ENCODE measurements at regions not wholly inside any gene's neighbourhood (a gene's known extent, or its start where the extent isn't known, plus 50 kb on each side); places are given as distances from the start of the nearest gene placed in this dataset.

DNA sequence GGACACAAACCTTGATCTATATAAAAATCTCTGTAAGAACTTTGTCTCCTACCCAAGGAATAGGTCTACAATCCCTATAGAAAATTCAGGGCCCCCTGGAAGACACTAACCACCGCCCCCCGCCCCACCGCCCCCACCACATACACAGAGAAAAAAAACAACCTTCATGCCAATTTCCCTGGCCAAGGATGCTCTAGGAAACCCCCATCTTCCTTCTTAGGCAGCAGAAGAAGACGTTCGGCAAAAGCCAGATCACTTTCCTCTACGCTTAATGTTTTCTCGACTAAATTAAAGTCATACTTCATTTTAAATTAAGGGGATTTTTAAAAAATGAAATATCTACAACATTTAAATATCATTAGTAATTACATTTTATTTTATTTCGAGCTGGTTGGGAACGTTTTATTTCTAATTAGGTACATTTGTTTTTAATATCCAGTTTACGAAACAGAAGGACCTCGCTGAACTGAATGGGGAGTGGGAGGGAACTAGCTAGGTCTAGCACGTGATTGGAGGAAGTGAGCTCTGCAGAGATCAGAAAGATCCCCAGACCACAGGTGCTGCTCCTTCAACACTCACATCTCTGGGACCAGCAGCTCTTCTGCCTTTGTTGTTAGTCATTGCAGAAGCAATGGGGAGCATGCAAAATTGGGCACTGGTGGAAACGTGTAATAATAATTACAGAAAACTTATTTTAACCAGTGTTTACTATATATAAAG lies 472.3 kb downstream of the MN1 start:
- H3K27me3 ChIP-seq: peaks cover 36% of the 10 kb centered on the region
- H3K4me3 ChIP-seq (ENCODE audit: low read depth in 1 of 2, low read length in 1 of 2): no peak overlapping the region
- TF ChIP-seq, protein P1, sequence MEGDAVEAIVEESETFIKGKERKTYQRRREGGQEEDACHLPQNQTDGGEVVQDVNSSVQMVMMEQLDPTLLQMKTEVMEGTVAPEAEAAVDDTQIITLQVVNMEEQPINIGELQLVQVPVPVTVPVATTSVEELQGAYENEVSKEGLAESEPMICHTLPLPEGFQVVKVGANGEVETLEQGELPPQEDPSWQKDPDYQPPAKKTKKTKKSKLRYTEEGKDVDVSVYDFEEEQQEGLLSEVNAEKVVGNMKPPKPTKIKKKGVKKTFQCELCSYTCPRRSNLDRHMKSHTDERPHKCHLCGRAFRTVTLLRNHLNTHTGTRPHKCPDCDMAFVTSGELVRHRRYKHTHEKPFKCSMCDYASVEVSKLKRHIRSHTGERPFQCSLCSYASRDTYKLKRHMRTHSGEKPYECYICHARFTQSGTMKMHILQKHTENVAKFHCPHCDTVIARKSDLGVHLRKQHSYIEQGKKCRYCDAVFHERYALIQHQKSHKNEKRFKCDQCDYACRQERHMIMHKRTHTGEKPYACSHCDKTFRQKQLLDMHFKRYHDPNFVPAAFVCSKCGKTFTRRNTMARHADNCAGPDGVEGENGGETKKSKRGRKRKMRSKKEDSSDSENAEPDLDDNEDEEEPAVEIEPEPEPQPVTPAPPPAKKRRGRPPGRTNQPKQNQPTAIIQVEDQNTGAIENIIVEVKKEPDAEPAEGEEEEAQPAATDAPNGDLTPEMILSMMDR (IDR thresholded peaks at IDR 0.05): no peak
- H3K36me3 ChIP-seq: no peaks in the 10 kb centered on the region
- no peaks in the 10 kb centered on the region for H3K9me3 ChIP-seq
- no peaks in the 10 kb centered on the region for H3K4me1 ChIP-seq (ENCODE audit: control insufficient read depth in 1 of 2, insufficient read depth in 1 of 2, low read depth in 1 of 2, low read length in 1 of 2)
- no peak overlapping the region for H3K27ac ChIP-seq

DNA sequence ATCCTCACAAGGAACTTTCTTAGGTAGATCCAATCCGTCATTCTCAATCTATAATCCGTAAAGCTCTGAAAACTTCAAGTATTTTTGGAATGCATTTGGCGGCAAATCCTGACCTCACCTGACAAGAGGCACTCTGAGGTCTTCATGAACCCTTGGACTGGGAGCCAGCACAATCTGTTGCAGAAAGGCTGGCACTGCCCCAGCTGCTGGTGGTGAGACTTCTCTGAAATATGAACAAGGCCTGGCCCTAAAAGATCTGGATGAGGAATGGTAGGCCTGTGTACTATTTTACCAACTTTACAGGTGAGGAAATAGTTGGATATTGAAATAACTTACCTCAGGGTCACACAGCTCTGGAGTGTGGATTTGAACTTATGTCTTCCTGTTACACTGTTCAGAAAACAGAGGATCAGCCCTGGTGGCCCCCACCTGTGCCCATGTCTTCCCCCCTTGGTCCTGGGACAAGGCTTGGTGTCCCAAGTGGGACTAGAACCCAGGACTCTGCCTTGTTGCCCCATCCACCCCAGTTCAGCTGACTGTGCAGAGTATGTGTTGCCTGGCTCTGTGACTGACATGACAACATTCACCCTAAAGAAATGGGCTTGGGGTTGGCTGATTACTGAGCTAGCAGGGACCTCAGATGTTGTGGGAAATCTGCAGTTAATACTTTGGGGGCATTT lies 471.4 kb downstream of the MN1 start:
- TF ChIP-seq, protein P1 (IDR thresholded peaks at IDR 0.05): no peak

DNA sequence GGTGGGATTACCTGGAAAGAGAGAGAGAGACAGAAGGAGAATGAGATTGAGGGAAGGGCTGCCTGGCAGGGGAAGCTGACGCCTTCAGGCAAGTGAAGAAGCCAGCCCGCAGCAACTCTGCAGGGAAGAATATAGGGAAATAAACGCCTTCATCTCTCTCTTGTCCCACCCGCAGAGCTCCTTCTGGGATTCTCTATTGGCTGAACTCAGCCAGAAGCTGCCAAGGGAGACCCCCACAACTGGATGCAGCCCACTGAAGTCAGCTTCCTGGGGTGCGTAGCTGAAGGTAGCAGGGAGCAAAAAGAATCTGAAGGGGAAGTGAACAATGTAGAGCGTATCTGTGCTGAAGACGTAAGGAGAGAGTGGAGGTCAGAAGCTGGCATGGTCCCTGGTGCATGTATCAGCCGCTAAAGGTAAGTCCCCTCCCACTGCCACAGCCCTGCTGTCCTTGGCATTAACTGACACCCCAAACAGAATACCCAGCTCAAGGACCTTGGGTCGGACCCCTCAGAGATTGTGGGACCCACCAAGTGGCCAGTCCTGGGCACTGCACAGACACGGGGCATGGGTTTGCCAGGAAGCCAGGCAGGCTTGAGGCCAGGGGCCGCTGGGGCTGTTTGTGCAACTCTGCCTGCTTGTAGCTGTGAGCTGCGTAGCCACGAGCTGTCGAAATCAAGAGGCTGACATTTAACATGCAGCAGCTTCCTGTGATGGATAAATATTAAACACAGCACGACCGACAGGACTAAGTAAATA lies 469.9 kb downstream of the MN1 start:
- TF ChIP-seq, protein P1 (IDR thresholded peaks at IDR 0.05): no peak
- H3K27me3 ChIP-seq: peaks cover 36% of the 10 kb centered on the region
- H3K4me3 ChIP-seq (ENCODE audit: low read depth in 1 of 2, low read length in 1 of 2): no peak overlapping the region
- no peaks in the 10 kb centered on the region for H3K4me1 ChIP-seq (ENCODE audit: control insufficient read depth in 1 of 2, insufficient read depth in 1 of 2, low read depth in 1 of 2, low read length in 1 of 2)
- no peak overlapping the region for H3K27ac ChIP-seq
- H3K36me3 ChIP-seq: no peaks in the 10 kb centered on the region
- H3K9me3 ChIP-seq: no peaks in the 10 kb centered on the region

More for the DNA sequence above, 471.4 kb downstream of the MN1 start:
- Histone ChIP-seq H3K4me3 (ENCODE audit: low read depth in 1 of 2, low read length in 1 of 2) (no peak overlapping the region), H3K36me3 (no peaks in the 10 kb centered on the region), H3K27ac (no peak overlapping the region), H3K27me3 (peaks cover 36% of the 10 kb centered on the region), H3K9me3 (no peaks in the 10 kb centered on the region), H3K4me1 (ENCODE audit: control insufficient read depth in 1 of 2, insufficient read depth in 1 of 2, low read depth in 1 of 2, low read length in 1 of 2) (no peaks in the 10 kb centered on the region)

DNA sequence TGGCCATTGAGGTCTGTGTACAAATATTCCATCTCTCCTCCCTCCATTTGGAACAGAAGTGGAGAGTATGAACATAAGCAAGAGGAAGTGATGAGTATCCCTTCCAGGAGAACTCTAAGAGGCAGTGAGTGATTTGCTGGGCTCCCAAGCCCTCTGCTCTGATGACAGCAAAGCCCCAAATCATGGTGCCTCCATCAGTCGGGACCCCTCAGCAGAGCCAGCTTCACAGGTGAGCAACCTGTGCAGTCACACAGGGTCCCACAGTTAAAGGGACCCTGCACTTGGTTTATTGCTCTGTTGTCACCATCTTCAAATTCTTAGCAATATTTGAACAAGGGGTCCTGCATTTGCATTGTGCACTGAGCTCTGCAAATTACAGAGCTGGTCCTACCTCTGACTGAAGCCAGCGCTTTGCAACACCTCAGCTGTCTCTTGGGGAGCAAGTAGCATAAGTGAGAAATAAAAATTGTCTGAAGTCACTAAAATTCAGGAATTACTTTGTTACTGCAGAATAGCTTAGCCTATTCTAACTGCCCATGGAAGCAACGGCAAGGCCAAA lies 466.4 kb downstream of the MN1 start:
- TF ChIP-seq, protein P1 (IDR thresholded peaks at IDR 0.05): no peak
- H3K36me3 ChIP-seq: no peaks in the 10 kb centered on the region
- H3K27ac ChIP-seq: no peak overlapping the region
- H3K9me3 ChIP-seq: no peaks in the 10 kb centered on the region
- no peaks in the 10 kb centered on the region for H3K4me1 ChIP-seq (ENCODE audit: control insufficient read depth in 1 of 2, insufficient read depth in 1 of 2, low read depth in 1 of 2, low read length in 1 of 2)
- peaks cover 20% of the 10 kb centered on the region for H3K27me3 ChIP-seq
- no peak overlapping the region for H3K4me3 ChIP-seq (ENCODE audit: low read depth in 1 of 2, low read length in 1 of 2)

DNA sequence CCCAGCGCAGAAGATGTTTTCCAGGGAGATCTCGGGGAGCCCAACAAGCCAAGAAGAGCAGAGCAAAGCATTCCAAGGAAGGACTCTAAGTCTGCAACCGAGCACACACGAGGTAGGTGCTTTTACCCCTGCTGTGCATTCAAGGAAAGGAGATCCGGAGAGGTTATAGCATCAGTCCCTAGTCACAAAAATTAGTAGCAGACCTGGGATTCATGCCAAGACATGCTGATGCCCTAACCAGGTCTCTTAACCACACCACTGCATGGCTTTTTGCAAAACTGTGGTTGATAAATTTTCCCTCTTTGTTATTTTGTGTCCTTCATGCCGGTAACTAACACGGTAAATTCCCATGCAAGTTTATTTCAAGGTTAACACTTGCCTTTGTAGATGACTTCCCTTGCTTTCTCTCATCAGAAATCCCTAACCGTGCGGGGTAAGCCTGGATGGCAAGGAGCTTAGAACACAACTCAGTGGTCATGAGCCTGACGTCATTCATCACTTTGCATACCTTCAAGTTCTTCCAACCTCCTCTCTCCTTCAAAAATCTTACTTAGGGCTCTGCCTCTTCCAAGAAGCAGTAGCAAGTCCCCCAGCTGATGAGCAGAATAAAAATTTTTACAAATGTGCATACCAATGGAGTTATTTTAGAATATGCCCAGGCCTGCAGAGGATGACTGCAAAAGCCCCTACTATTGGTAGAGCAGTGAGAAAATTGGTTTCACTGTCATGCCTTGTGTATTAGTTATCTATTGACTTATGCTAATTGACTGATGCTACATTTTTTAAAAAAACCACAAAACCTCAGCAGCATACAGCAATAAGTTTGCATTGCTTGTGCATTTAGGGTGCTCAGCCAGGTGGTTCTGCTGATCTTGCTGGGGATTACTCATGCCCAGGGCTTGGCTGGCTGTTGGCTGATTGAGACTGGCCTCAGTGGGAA lies 465.1 kb downstream of the MN1 start:
- no peaks in the 10 kb centered on the region for H3K9me3 ChIP-seq
- peaks cover 7% of the 10 kb centered on the region for H3K27me3 ChIP-seq
- TF ChIP-seq, protein P1 (IDR thresholded peaks at IDR 0.05): no peak
- no peaks in the 10 kb centered on the region for H3K4me1 ChIP-seq (ENCODE audit: control insufficient read depth in 1 of 2, insufficient read depth in 1 of 2, low read depth in 1 of 2, low read length in 1 of 2)
- H3K27ac ChIP-seq: no peak overlapping the region
- no peaks in the 10 kb centered on the region for H3K36me3 ChIP-seq
- no peak overlapping the region for H3K4me3 ChIP-seq (ENCODE audit: low read depth in 1 of 2, low read length in 1 of 2)
